Right lobe of liver (tissue), 4 donors: ENCODE measurements at regions not wholly inside any gene's neighbourhood (a gene's known extent, or its start where the extent isn't known, plus 50 kb on each side); places are given as distances from the start of the nearest gene placed in this dataset.

Source experiments
- POLR2A ChIP-seq: fragments of 450-650 bp; IDR thresholded peaks from one replicate; pipeline ENCODE4 v1.6.1; 2017; ENCODE audit warnings: antibody characterized with exemption, mild to moderate bottlenecking
- TF ChIP-seq, protein P1 (sequence below), 4 donors: fragments of 200-600 bp in 3 of 4; fragments of 450-650 bp in 1 of 4; IDR thresholded peaks; one replicate each; pipeline versions ENCODE4 v1.5.1 to v1.8.0; 2016 to 2022; ENCODE audit warnings: antibody characterized with exemption in 4 of 4, mild to moderate bottlenecking in 2 of 4
- donor health status: DM: no; HTN: no; CAD: no.
- donor health status: DM: no; HTN: no; CAD: no.
- donor health status: DM: no; HTN: yes; CAD: no.

DNA sequence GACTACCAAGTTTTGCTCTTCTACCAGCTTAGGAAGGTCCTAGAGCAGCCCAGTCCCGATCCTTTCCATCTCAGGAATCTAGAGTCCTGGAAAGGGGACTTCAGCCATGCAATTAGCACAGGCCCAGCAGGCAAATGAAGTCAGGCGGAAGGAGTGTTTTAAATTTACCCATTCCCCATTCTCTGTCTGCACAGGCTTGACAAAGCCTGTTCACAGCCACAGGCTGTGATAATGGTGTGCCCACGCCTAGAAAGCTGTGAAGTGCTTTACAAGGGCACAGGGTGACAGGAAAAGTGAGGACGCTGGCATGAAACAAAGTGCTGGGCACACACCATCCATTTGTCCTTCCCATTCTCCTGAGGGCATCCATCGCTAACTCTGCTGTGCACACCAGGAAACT is 79.0 kb downstream of the PITPNM2 start:
- no peak for TF ChIP-seq POLR2A
- TF ChIP-seq, protein P1, sequence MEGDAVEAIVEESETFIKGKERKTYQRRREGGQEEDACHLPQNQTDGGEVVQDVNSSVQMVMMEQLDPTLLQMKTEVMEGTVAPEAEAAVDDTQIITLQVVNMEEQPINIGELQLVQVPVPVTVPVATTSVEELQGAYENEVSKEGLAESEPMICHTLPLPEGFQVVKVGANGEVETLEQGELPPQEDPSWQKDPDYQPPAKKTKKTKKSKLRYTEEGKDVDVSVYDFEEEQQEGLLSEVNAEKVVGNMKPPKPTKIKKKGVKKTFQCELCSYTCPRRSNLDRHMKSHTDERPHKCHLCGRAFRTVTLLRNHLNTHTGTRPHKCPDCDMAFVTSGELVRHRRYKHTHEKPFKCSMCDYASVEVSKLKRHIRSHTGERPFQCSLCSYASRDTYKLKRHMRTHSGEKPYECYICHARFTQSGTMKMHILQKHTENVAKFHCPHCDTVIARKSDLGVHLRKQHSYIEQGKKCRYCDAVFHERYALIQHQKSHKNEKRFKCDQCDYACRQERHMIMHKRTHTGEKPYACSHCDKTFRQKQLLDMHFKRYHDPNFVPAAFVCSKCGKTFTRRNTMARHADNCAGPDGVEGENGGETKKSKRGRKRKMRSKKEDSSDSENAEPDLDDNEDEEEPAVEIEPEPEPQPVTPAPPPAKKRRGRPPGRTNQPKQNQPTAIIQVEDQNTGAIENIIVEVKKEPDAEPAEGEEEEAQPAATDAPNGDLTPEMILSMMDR (IDR thresholded peaks at IDR 0.05) = no peak
